ENCODE measurements at regions not wholly inside any gene's neighbourhood (a gene's known extent, or its start where the extent isn't known, plus 50 kb on each side); places are given as distances from the start of the nearest gene placed in this dataset.

DNA sequence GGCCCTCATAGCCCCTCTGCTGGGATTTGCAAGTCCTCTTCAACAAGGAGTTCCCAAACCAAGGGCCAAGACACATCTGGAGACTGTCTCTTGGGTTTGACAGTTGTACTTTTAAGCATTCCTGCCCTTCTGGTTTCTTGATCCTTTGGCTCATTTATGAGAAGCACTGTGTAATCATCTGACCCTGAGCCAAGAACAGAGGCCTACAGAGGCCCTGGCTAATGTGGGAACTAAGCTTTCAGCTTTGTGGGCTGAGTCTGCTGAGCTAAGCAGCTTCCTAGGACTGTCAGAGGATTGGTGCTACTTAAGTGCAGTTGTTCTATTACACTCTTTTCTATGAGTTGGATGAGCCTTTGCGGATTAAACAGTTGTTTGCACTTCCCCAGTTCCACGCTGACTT lies 178.3 kb downstream of the KBTBD8 start:
- DNase-seq (ENCODE audit: low read depth) = no peak
- TF ChIP-seq, protein P1, sequence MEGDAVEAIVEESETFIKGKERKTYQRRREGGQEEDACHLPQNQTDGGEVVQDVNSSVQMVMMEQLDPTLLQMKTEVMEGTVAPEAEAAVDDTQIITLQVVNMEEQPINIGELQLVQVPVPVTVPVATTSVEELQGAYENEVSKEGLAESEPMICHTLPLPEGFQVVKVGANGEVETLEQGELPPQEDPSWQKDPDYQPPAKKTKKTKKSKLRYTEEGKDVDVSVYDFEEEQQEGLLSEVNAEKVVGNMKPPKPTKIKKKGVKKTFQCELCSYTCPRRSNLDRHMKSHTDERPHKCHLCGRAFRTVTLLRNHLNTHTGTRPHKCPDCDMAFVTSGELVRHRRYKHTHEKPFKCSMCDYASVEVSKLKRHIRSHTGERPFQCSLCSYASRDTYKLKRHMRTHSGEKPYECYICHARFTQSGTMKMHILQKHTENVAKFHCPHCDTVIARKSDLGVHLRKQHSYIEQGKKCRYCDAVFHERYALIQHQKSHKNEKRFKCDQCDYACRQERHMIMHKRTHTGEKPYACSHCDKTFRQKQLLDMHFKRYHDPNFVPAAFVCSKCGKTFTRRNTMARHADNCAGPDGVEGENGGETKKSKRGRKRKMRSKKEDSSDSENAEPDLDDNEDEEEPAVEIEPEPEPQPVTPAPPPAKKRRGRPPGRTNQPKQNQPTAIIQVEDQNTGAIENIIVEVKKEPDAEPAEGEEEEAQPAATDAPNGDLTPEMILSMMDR (IDR thresholded peaks at IDR 0.05; ENCODE audit: low read length, missing control alignments) = no peak
- no peak overlapping the region for H3K4me3 ChIP-seq (replicated peaks; ENCODE audit: low read depth, low read length)

DNA sequence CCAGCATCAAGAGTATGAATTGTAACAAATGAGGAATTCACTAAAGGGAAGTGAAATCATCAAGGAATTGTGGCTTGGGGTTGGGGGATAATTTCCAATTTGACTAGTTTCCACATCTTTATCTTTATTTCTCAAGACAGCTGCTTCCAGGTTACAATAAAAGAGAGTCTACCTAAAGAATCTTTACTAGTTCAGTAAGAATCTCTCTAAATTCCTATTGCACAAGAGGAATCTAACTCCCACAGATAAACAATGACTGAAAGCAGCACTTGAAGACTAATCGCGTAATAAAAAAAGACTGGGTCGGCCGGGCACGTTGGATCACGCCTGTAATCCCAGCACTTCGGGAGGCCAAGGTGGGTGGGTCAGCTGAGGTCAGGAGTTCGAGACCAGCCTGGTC lies 194.4 kb downstream of the KBTBD8 start:
- H3K4me3 ChIP-seq (replicated peaks; ENCODE audit: low read depth, low read length) = no peak overlapping the region
- TF ChIP-seq, protein P1 (IDR thresholded peaks at IDR 0.05; ENCODE audit: low read length, missing control alignments) = no peak
- DNase-seq (ENCODE audit: low read depth) = no peak

DNA sequence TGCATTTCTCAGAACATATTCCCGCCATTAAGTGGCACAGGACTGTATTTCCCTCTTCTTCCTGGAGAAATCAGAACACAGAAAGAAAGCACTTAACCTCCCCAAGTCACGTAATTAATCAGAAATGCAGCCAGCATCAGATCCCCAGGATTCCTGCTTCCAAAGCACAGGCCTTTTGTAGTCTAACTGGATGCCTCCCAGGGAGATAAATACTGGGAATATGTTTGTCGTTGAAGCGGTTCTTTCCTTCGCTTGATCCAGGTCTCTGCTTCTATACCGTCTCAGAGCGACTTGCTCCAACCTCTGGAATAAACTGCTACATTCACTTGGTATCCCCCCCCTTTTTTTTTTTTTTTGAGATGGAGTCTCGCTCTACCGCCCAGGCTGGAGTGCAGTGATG lies 198.6 kb downstream of the KBTBD8 start:
- TF ChIP-seq, protein P1 (IDR thresholded peaks at IDR 0.05; ENCODE audit: low read length, missing control alignments) = no peak
- no peak overlapping the region for H3K4me3 ChIP-seq (replicated peaks; ENCODE audit: low read depth, low read length)
- DNase-seq (ENCODE audit: low read depth) = no peak

DNA sequence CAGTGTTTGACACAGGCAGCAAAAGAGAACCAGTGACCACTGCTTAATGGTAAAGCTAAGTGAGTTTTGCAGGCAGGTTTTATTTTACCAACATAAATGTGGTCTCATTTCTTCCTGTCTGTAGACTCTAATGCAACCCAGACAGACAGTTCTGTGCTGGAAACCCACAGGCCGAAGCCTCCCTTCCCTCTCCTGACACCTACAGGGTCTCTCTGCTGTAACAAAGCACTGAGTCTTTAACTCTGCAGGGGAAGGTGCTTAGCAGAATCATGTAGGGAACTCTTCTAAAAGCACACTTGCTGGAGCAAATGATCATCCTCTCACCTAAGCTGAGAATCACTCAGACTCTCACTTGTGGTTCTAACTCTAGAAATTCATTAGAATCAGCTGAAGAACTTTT lies 200.3 kb downstream of the KBTBD8 start:
- DNase-seq (ENCODE audit: low read depth) = no peak
- H3K4me3 ChIP-seq (replicated peaks; ENCODE audit: low read depth, low read length) = no peak overlapping the region
- TF ChIP-seq, protein P1 (IDR thresholded peaks at IDR 0.05; ENCODE audit: low read length, missing control alignments) = no peak

DNA sequence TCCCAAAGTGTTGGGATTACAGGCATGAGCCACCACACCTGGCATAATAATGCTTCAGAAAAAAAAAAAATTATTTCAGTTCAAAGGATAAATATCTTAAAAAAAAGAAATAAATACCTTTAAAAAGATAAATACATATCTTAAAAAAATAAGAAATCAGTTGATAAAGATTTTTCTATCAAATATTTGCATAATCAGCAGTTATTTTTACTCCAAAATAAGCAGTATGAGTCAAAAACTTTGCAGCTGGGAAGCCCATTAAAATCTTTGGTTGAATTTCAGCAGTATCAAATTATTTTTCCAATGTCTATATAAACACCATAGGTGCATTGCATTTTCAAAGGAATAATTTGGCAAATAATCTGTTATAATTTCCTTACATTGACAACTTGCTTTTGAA lies 202.5 kb downstream of the KBTBD8 start:
- no peak overlapping the region for H3K4me3 ChIP-seq (replicated peaks; ENCODE audit: low read depth, low read length)

DNA sequence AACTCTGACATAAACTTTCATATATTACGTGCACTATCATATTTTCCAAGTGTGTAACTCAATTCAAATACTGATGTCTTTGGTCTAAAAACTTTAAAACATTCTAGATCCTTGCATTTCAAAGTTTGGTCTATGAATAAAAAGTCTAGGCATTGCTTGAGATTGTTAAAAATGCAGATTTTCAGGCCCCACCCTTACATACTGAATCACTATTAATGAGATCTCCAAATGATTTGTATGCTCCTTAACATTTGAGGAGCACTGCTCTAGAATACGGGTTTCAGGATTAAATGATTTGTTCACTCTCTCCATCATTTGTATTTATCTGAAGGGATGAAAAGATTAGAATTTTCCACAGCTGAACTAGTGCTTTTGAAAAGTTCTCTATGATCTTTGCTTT lies 202.9 kb downstream of the KBTBD8 start:
- H3K4me3 ChIP-seq (replicated peaks; ENCODE audit: low read depth, low read length) = no peak overlapping the region
- DNase-seq (ENCODE audit: low read depth) = no peak
- TF ChIP-seq, protein P1 (IDR thresholded peaks at IDR 0.05; ENCODE audit: low read length, missing control alignments) = no peak

More for the DNA sequence above, 202.5 kb downstream of the KBTBD8 start:
- TF ChIP-seq, protein P1 (IDR thresholded peaks at IDR 0.05; ENCODE audit: low read length, missing control alignments) = no peak
- DNase-seq (ENCODE audit: low read depth) = no peak

DNA sequence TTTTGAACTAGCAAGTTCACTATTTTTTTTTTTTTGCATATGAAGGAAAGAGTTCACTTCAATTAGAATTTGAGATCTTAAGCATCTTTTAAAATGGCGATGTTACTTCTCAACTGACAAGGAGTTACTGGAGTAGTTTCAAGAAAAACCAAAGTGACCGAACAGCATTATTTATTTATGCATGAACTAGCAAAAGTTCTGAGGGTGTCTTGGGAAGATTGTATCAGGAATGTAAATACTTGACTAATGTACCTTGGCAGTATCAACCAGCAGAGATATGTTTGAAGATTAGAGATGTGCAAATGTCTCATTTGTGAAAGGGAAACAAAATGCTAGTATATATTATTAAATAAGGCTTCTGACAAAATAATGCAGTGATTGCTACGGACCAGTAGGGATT lies 203.9 kb downstream of the KBTBD8 start:
- TF ChIP-seq, protein P1 (IDR thresholded peaks at IDR 0.05; ENCODE audit: low read length, missing control alignments) = no peak
- no peak overlapping the region for H3K4me3 ChIP-seq (replicated peaks; ENCODE audit: low read depth, low read length)
- no peak for DNase-seq (ENCODE audit: low read depth)

Measured in fibroblast of pulmonary artery (primary cell).